B cell (primary cell): ENCODE measurements at regions not wholly inside any gene's neighbourhood (a gene's known extent, or its start where the extent isn't known, plus 50 kb on each side); places are given as distances from the start of the nearest gene placed in this dataset.

Experiments used
- EZH2 ChIP-seq: IDR thresholded peaks from 2 replicates; pipeline ENCODE4 v1.6.1; 2012; ENCODE audit warnings: borderline replicate concordance, low read depth, mild to moderate bottlenecking, moderate library complexity, low read length; ENCODE audit not compliant: insufficient read depth, poor library complexity, severe bottlenecking
- TF ChIP-seq, protein P1 (sequence below): fragments of 200-600 bp; IDR thresholded peaks from one replicate; pipeline ENCODE4 v1.8.0; 2022; ENCODE audit warnings: antibody characterized with exemption, mild to moderate bottlenecking

DNA sequence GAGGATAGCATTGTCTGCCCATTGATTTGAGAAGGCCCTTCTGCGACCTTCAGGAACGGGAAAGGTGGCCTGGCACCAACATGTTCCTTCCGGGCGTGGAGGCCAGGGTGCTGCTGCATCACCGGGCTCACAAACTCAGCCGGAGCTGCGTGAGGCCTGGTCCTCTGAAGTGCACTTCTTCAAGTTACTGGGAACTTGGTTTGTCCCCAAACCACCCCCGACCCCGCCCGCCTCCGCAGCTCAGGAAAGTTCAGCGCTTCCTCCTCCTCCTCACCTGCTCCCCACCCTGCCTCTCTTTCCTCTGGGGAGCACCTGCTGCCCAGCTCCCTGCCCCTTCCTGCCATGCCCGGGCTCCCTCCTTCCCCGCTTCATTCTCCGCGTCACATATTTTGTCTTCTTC is 116.0 kb upstream of the LRPAP1 start:
- TF ChIP-seq, protein P1, sequence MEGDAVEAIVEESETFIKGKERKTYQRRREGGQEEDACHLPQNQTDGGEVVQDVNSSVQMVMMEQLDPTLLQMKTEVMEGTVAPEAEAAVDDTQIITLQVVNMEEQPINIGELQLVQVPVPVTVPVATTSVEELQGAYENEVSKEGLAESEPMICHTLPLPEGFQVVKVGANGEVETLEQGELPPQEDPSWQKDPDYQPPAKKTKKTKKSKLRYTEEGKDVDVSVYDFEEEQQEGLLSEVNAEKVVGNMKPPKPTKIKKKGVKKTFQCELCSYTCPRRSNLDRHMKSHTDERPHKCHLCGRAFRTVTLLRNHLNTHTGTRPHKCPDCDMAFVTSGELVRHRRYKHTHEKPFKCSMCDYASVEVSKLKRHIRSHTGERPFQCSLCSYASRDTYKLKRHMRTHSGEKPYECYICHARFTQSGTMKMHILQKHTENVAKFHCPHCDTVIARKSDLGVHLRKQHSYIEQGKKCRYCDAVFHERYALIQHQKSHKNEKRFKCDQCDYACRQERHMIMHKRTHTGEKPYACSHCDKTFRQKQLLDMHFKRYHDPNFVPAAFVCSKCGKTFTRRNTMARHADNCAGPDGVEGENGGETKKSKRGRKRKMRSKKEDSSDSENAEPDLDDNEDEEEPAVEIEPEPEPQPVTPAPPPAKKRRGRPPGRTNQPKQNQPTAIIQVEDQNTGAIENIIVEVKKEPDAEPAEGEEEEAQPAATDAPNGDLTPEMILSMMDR, result no peak
- TF ChIP-seq EZH2, result no peak
